Liver (tissue), 8 donors: ENCODE measurements at regions not wholly inside any gene's neighbourhood (a gene's known extent, or its start where the extent isn't known, plus 50 kb on each side); places are given as distances from the start of the nearest gene placed in this dataset.
"Not testable (repeated sequence)": the region's sequence is repeated elsewhere in the genome, so short reads cannot be mapped to it uniquely, and the experiment has no call there.

Source experiments
- DNase-seq: peaks from one replicate; pipeline ENCODE4 v3.0.0-alpha.2; 2017; ENCODE audit warnings: low spot score
- H3K27ac ChIP-seq, 2 donors: one replicate each; pipeline ENCODE4 v1.7.0; 2013; ENCODE audit warnings: inconsistent platforms in 2 of 2, low read length in 2 of 2, control low read depth in 1 of 2, low read depth in 1 of 2, mild to moderate bottlenecking in 1 of 2
- H3K27me3 ChIP-seq, 4 donors: one replicate each; pipeline versions ENCODE4 v1.6.1 to v1.7.0; 2013; ENCODE audit warnings: low read length in 3 of 4, inconsistent platforms in 1 of 4, mild to moderate bottlenecking in 1 of 4, moderate library complexity in 1 of 4; ENCODE audit not compliant: control insufficient read depth in 4 of 4, insufficient read depth in 4 of 4
- H3K36me3 ChIP-seq, 4 donors: one replicate each; pipeline versions ENCODE4 v1.6.1 to v1.7.0; 2013; ENCODE audit warnings: low read length in 3 of 4, mild to moderate bottlenecking in 3 of 4, low read depth in 1 of 4, moderate library complexity in 1 of 4; ENCODE audit not compliant: control insufficient read depth in 4 of 4, insufficient read depth in 3 of 4
- H3K4me1 ChIP-seq, 4 donors: one replicate each; pipeline versions ENCODE4 v1.6.1 to v1.7.0; 2013; ENCODE audit warnings: low read length in 3 of 4, mild to moderate bottlenecking in 3 of 4, moderate library complexity in 1 of 4; ENCODE audit not compliant: control insufficient read depth in 4 of 4, insufficient read depth in 4 of 4
- H3K4me3 ChIP-seq, 3 donors: one replicate each; pipeline versions ENCODE4 v1.6.1 to v1.7.0; 2013; ENCODE audit warnings: low read length in 3 of 3, control low read depth in 1 of 3, low read depth in 1 of 3, mild to moderate bottlenecking in 1 of 3
- H3K9ac ChIP-seq, 2 donors: one replicate each; pipeline ENCODE4 v1.7.0; 2013; ENCODE audit warnings: low read length in 2 of 2, mild to moderate bottlenecking in 2 of 2, moderate library complexity in 2 of 2, control low read depth in 1 of 2, low read depth in 1 of 2
- H3K9me3 ChIP-seq, 4 donors: one replicate each; pipeline versions ENCODE4 v1.6.1 to v1.7.0; 2013; ENCODE audit warnings: low read length in 3 of 4; ENCODE audit not compliant: control insufficient read depth in 4 of 4
- ATF3 ChIP-seq: IDR thresholded peaks from 2 replicates; pipeline ENCODE4 v1.6.1; 2016; ENCODE audit warnings: antibody characterized with exemption
- CTCF ChIP-seq: fragments of 150-350 bp; IDR thresholded peaks from 2 replicates; pipeline ENCODE4 v1.5.1; 2017; ENCODE audit warnings: improper control_type of control experiment, low read depth, low read length; ENCODE audit not compliant: missing input control
- EGR1 ChIP-seq, 2 donors: IDR thresholded peaks; 2 replicates each; pipeline ENCODE4 v1.6.1; 2016 to 2018; ENCODE audit warnings: antibody characterized with exemption in 2 of 2, low read depth in 2 of 2
- FOXA1 ChIP-seq: IDR thresholded peaks from 2 replicates; pipeline ENCODE4 v1.6.1; 2016; ENCODE audit warnings: antibody characterized with exemption
- FOXA2 ChIP-seq: IDR thresholded peaks from 2 replicates; pipeline ENCODE4 v1.6.1; 2016; ENCODE audit warnings: antibody characterized with exemption
- GABPA ChIP-seq, 2 donors: IDR thresholded peaks in 1 of 2; conservative IDR thresholded peaks in 1 of 2; 2 replicates each; pipeline ENCODE4 v1.6.1; 2016; ENCODE audit warnings: antibody characterized with exemption in 2 of 2, mild to moderate bottlenecking in 1 of 2, moderate library complexity in 1 of 2
- HNF4A ChIP-seq, 2 donors: conservative IDR thresholded peaks; 2 replicates each; pipeline ENCODE4 v1.6.1; 2016; ENCODE audit warnings: antibody characterized with exemption in 2 of 2, mild to moderate bottlenecking in 2 of 2
- HNF4G ChIP-seq: IDR thresholded peaks from 2 replicates; pipeline ENCODE4 v1.6.1; 2016; ENCODE audit warnings: antibody characterized with exemption
- MAX ChIP-seq: IDR thresholded peaks from 2 replicates; pipeline ENCODE4 v1.6.1; 2016; ENCODE audit warnings: antibody characterized with exemption
- NR2F2 ChIP-seq: IDR thresholded peaks from 2 replicates; pipeline ENCODE4 v1.6.1; 2016; ENCODE audit warnings: antibody characterized with exemption
- REST ChIP-seq: IDR thresholded peaks from 2 replicates; pipeline ENCODE4 v1.6.1; 2016; ENCODE audit warnings: antibody characterized with exemption, mild to moderate bottlenecking
- RXRA ChIP-seq, 2 donors: IDR thresholded peaks; 2 replicates each; pipeline ENCODE4 v1.6.1; 2017 to 2018; ENCODE audit warnings: antibody characterized with exemption in 2 of 2, mild to moderate bottlenecking in 1 of 2
- SP1 ChIP-seq: IDR thresholded peaks from 2 replicates; pipeline ENCODE4 v1.6.1; 2018; ENCODE audit warnings: antibody characterized with exemption, mild to moderate bottlenecking
- TAF1 ChIP-seq: conservative IDR thresholded peaks from 2 replicates; pipeline ENCODE4 v1.6.1; 2016; ENCODE audit warnings: antibody characterized with exemption, mild to moderate bottlenecking
- YY1 ChIP-seq: IDR thresholded peaks from 2 replicates; pipeline ENCODE4 v1.6.1; 2016; ENCODE audit warnings: antibody characterized with exemption, mild to moderate bottlenecking
- ZBTB33 ChIP-seq: IDR thresholded peaks from 2 replicates; pipeline ENCODE4 v1.6.1; 2016; ENCODE audit warnings: antibody characterized with exemption
- WGBS: extraction: QIAGEN DNeasy Blood & Tissue Kit; methylation state at CpG from one replicate; pipeline ENCODE4 v1.1.7; 2013; 5-methylcytosine and 5-hydroxymethylcytosine counted together
- donor health status: healthy.
- donor health status: healthy.
- donor health status: healthy.
- donor health status: healthy.
- donor health status: healthy.

GRCh38 chr9:27688954-27689353, 115.7 kb upstream of the C9orf72 start:
- no peak for DNase-seq
- Histone ChIP-seq H3K4me1 (peaks cover 0 to 11% (median 6%) of the 10 kb centered on the region in 4 donors), H3K9ac (no peak overlapping the region), H3K27ac (no peak overlapping the region), H3K27me3 (no peaks in the 10 kb centered on the region), H3K9me3 (no peaks in the 10 kb centered on the region), H3K4me3 (no peak overlapping the region), H3K36me3 (no peaks in the 10 kb centered on the region)
- 54% methylated on average over 6 of the region's 6 CpGs for WGBS
- peak; percentile 74 for TF ChIP-seq FOXA1
- no peak for TF ChIP-seq MAX
- TF ChIP-seq FOXA2, result peak; percentile 81
- TF ChIP-seq NR2F2, result no peak
- TF ChIP-seq RXRA (IDR thresholded peaks at IDR 0.05), result no peak
- TF ChIP-seq HNF4G, result no peak
- no peak for TF ChIP-seq HNF4A (conservative IDR thresholded peaks at IDR 0.05)
- no peak for TF ChIP-seq TAF1

- WGBS, result 55% methylated on average over 12 of the region's 17 CpGs
- not testable (repeated sequence) for H3K27me3 ChIP-seq, H3K4me3 ChIP-seq, DNase-seq, H3K9me3 ChIP-seq, H3K9ac ChIP-seq, H3K27ac ChIP-seq, H3K36me3 ChIP-seq
- H3K4me1 ChIP-seq, result peaks cover 0 to 11% (median 6%) of the 10 kb centered on the region in 4 donors
These were observed 117.5 kb upstream of the C9orf72 start for GRCh38 chr9:27690816-27691215.

- Histone ChIP-seq H3K27me3 (no peaks in the 10 kb centered on the region), H3K4me1 (no peaks in the 10 kb centered on the region), H3K9me3 (no peaks in the 10 kb centered on the region), H3K36me3 (no peaks in the 10 kb centered on the region), H3K4me3 (no peak overlapping the region), H3K27ac (no peak overlapping the region), H3K9ac (no peak overlapping the region)
- TF ChIP-seq ATF3, result no peak
- TF ChIP-seq RXRA (IDR thresholded peaks at IDR 0.05), result no peak
- TF ChIP-seq REST, result no peak
- TF ChIP-seq YY1, result no peak
- no peak for TF ChIP-seq TAF1
- no peak for TF ChIP-seq GABPA (IDR thresholded peaks at IDR 0.05 in 1 of 2, conservative IDR thresholded peaks at IDR 0.05 in 1 of 2)
- TF ChIP-seq NR2F2, result no peak
- TF ChIP-seq CTCF, result no peak
- TF ChIP-seq ZBTB33, result no peak
- TF ChIP-seq SP1, result no peak
- TF ChIP-seq EGR1 (IDR thresholded peaks at IDR 0.05; ENCODE audit: low read depth in 2 of 2), result no peak
- TF ChIP-seq FOXA2, result no peak
- no peak for TF ChIP-seq HNF4G
- no peak for DNase-seq
- WGBS, result 18% methylated on average over 1 of the region's 1 CpG
These were observed 126.3 kb upstream of the C9orf72 start for GRCh38 chr9:27699621-27700020.
